ENCODE measurements at regions not wholly inside any gene's neighbourhood (a gene's known extent, or its start where the extent isn't known, plus 50 kb on each side); places are given as distances from the start of the nearest gene placed in this dataset.

DNA sequence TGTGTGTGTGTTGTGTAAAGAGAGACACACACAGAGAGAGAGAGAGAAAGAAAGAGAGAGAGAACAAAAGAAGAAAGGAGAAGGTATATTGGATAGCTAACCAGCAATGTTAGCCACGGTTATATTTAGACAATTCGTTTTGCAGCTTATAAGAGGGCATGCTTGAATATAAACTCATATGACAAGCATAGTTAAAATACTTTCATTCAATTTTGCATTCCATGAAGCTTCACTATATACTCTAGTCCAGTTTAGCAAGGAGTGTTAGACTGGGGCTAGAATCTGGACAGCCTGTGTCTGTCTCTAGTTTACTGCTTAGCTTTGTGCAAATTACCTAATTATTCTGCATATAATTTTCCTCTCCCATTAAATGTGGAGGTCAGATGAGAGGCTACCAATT, 525.9 kb upstream of the ZFP42 start:
- no peak overlapping the region for H3K9ac ChIP-seq (ENCODE audit: insufficient read depth, low read depth, low read length)
- H3K36me3 ChIP-seq (replicated peaks in 1 of 2; ENCODE audit: control insufficient read depth in 1 of 2, insufficient read depth in 2 of 2, low read length in 2 of 2): no peaks in the 10 kb centered on the region
- WGBS (ENCODE audit: low lambda C conversion rate): 0% methylated on average over 2 of the region's 2 CpGs
- H3K27ac ChIP-seq (ENCODE audit: extremely low read length, insufficient read depth, low read length): no peak overlapping the region
- in situ Hi-C loops (cut with HindIII; ENCODE audit: extremely low pct_ligation_motif_present, low pct_unique_long_range_greater_than_20kb): no loop called here
- H4K20me1 ChIP-seq (ENCODE audit: insufficient read depth, low read length): no peaks in the 10 kb centered on the region
- ATAC-seq (no peak), FAIRE-seq (no peak), DNase-seq (ENCODE audit: low spot score) (no peak)
- no peaks in the 10 kb centered on the region for H3K79me2 ChIP-seq (ENCODE audit: insufficient read depth, low read length)
- no peak overlapping the region for H3K4me2 ChIP-seq (ENCODE audit: low read depth, low read length)
- POLR2A ChIA-PET: no interaction called here
- no TSS peak for BruUV-seq (replicated peaks)
- H3K4me1 ChIP-seq (ENCODE audit: insufficient read depth, low read length): no peaks in the 10 kb centered on the region
- no peak overlapping the region for H3K4me3 ChIP-seq (replicated peaks in 1 of 3; ENCODE audit: insufficient read depth in 1 of 3, low read depth in 2 of 3, low read length in 3 of 3)
- H3K27me3 ChIP-seq (ENCODE audit: control insufficient read depth in 1 of 2, insufficient read depth in 2 of 2, low read length in 2 of 2): peaks cover 0 to 6% of the 10 kb centered on the region in 2 experiments; a peak in 1 of 5 replicates
- H3K9me3 ChIP-seq (ENCODE audit: low read length): no peaks in the 10 kb centered on the region
- CTCF ChIA-PET (ENCODE audit: low intra/inter-chr PET ratio, low total read pairs): no interaction called here
- intact Hi-C loops (cut with micrococcal nuclease; ENCODE audit: unreplicated experiment): no loop called here
- H2AFZ ChIP-seq (ENCODE audit: low read length): no peak overlapping the region
- TF ChIP-seq ZNF224 (CRISPR knock-in tag; IDR thresholded peaks at IDR 0.05) (no peak), KMT2B (CRISPR knock-in tag; IDR thresholded peaks at IDR 0.05) (no peak), ZNF724P (CRISPR knock-in tag; IDR thresholded peaks at IDR 0.05; ENCODE audit: borderline replicate concordance) (no peak), ZNF768 (CRISPR knock-in tag; IDR thresholded peaks at IDR 0.05) (no peak), DPF2 (CRISPR knock-in tag; IDR thresholded peaks at IDR 0.05; ENCODE audit: borderline replicate concordance, low read depth) (no peak)

DNA sequence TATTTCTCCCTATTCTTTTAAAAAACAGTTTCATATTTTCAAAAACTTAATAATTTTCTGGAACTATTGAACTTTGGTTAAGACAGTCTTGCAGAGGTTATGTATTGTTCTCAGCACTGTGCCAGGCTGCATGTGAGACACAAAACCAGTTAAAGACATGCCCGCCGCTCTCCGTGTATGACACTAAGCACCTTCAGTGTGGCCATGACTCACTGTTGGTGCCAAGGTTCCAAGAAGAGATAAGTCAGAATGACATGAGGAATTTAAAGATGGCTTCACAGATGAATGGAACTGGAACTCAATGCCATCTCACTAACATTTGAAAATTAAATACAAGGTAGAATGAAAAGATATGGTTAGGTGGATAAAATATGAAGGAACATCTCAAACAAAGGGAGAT, 525.5 kb upstream of the ZFP42 start:
- no TSS peak for BruUV-seq (replicated peaks)

More for the DNA sequence above, 525.5 kb upstream of the ZFP42 start:
- H3K4me2 ChIP-seq (ENCODE audit: low read depth, low read length): no peak overlapping the region
- no peak for TF ChIP-seq TBP (CRISPR knock-in tag; IDR thresholded peaks at IDR 0.05)
- TF ChIP-seq JDP2 (CRISPR knock-in tag; IDR thresholded peaks at IDR 0.05; ENCODE audit: borderline replicate concordance): no peak
- no peak for TF ChIP-seq ZNF619 (CRISPR knock-in tag; IDR thresholded peaks at IDR 0.05)
- TF ChIP-seq ZNF558 (CRISPR knock-in tag; IDR thresholded peaks at IDR 0.05; ENCODE audit: borderline replicate concordance): no peak
- TF ChIP-seq SSRP1 (CRISPR knock-in tag; IDR thresholded peaks at IDR 0.05): no peak
- TF ChIP-seq ZFY (CRISPR knock-in tag; IDR thresholded peaks at IDR 0.05): no peak
- TF ChIP-seq CBX5 (CRISPR knock-in tag; IDR thresholded peaks at IDR 0.05; ENCODE audit: borderline replicate concordance): no peak
- TF ChIP-seq JUN (CRISPR knock-in tag; IDR thresholded peaks at IDR 0.05): no peak
- TF ChIP-seq, protein P1, sequence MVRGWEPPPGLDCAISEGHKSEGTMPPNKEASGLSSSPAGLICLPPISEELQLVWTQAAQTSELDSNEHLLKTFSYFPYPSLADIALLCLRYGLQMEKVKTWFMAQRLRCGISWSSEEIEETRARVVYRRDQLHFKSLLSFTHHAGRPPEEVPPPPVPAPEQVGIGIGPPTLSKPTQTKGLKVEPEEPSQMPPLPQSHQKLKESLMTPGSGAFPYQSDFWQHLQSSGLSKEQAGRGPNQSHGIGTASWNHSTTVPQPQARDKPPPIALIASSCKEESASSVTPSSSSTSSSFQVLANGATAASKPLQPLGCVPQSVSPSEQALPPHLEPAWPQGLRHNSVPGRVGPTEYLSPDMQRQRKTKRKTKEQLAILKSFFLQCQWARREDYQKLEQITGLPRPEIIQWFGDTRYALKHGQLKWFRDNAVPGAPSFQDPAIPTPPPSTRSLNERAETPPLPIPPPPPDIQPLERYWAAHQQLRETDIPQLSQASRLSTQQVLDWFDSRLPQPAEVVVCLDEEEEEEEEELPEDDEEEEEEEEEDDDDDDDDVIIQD (CRISPR knock-in tag; IDR thresholded peaks at IDR 0.05; ENCODE audit: low read depth): no peak
- TF ChIP-seq, protein P2, sequence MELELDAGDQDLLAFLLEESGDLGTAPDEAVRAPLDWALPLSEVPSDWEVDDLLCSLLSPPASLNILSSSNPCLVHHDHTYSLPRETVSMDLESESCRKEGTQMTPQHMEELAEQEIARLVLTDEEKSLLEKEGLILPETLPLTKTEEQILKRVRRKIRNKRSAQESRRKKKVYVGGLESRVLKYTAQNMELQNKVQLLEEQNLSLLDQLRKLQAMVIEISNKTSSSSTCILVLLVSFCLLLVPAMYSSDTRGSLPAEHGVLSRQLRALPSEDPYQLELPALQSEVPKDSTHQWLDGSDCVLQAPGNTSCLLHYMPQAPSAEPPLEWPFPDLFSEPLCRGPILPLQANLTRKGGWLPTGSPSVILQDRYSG (CRISPR knock-in tag; IDR thresholded peaks at IDR 0.05): no peak
- no peak for TF ChIP-seq CBFB (CRISPR knock-in tag; IDR thresholded peaks at IDR 0.05)
- no peak for TF ChIP-seq ZBTB2 (CRISPR knock-in tag; IDR thresholded peaks at IDR 0.05; ENCODE audit: low read depth)
- no peak for TF ChIP-seq FOXC1 (CRISPR knock-in tag; IDR thresholded peaks at IDR 0.05; ENCODE audit: borderline replicate concordance)
- no peak for TF ChIP-seq SP4 (CRISPR knock-in tag; IDR thresholded peaks at IDR 0.05)
- no peak for ATAC-seq
- H3K79me2 ChIP-seq (ENCODE audit: insufficient read depth, low read length): no peaks in the 10 kb centered on the region
- H3K4me3 ChIP-seq (replicated peaks in 1 of 3; ENCODE audit: insufficient read depth in 1 of 3, low read depth in 2 of 3, low read length in 3 of 3): no peak overlapping the region
- H3K9me3 ChIP-seq (ENCODE audit: low read length): no peaks in the 10 kb centered on the region
- in situ Hi-C loops (cut with HindIII; ENCODE audit: extremely low pct_ligation_motif_present, low pct_unique_long_range_greater_than_20kb): no loop called here
- ChIA-PET POLR2A (no interaction called here), CTCF (ENCODE audit: low intra/inter-chr PET ratio, low total read pairs) (no interaction called here)
- intact Hi-C loops (cut with micrococcal nuclease; ENCODE audit: unreplicated experiment): no loop called here
- no peak for FAIRE-seq
- no peak overlapping the region for H3K27ac ChIP-seq (ENCODE audit: extremely low read length, insufficient read depth, low read length)
- 24% methylated on average over 3 of the region's 3 CpGs for WGBS (ENCODE audit: low lambda C conversion rate)
- no peak overlapping the region for H3K9ac ChIP-seq (ENCODE audit: insufficient read depth, low read depth, low read length)
- H3K36me3 ChIP-seq (replicated peaks in 1 of 2; ENCODE audit: control insufficient read depth in 1 of 2, insufficient read depth in 2 of 2, low read length in 2 of 2): no peaks in the 10 kb centered on the region
- peaks cover 0 to 6% of the 10 kb centered on the region in 2 experiments; a peak in 1 of 5 replicates for H3K27me3 ChIP-seq (ENCODE audit: control insufficient read depth in 1 of 2, insufficient read depth in 2 of 2, low read length in 2 of 2)
- H3K4me1 ChIP-seq (ENCODE audit: insufficient read depth, low read length): no peaks in the 10 kb centered on the region
- no peak for DNase-seq (ENCODE audit: low spot score)
- no peak overlapping the region for H2AFZ ChIP-seq (ENCODE audit: low read length)
- H4K20me1 ChIP-seq (ENCODE audit: insufficient read depth, low read length): no peaks in the 10 kb centered on the region
